ENCODE measurements at regions not wholly inside any gene's neighbourhood (a gene's known extent, or its start where the extent isn't known, plus 50 kb on each side); places are given as distances from the start of the nearest gene placed in this dataset.

GRCh38 chr4:30126351-30126750 is 593.8 kb upstream of the PCDH7 start:
- TF ChIP-seq EZH2 (IDR thresholded peaks at IDR 0.05; ENCODE audit: borderline replicate concordance, insufficient read depth, low read length, poor library complexity, severe bottlenecking) = no peak
- no peak for TF ChIP-seq CTCF (IDR thresholded peaks at IDR 0.05; ENCODE audit: poor library complexity, severe bottlenecking)
- TF ChIP-seq RAD21 (conservative IDR thresholded peaks at IDR 0.05) = no peak
- no peak for TF ChIP-seq TAF1 (IDR thresholded peaks at IDR 0.05; ENCODE audit: low read depth)
- no peak for TF ChIP-seq EP300 (conservative IDR thresholded peaks at IDR 0.05; ENCODE audit: poor library complexity, severe bottlenecking)
- TF ChIP-seq POLR2AphosphoS5 (IDR thresholded peaks at IDR 0.05) = no peak

Measured in neural cell (in vitro differentiated cells).